GM21529 (cell line): ENCODE measurements at regions not wholly inside any gene's neighbourhood (a gene's known extent, or its start where the extent isn't known, plus 50 kb on each side); places are given as distances from the start of the nearest gene placed in this dataset.
"Not testable (repeated sequence)": the region's sequence is repeated elsewhere in the genome, so short reads cannot be mapped to it uniquely, and the experiment has no call there.

ENCODE experiments used
- ATAC-seq: cut with Tn5 transposase; IDR thresholded peaks from one replicate; pipeline ENCODE4 v1.9.1; 2021; ENCODE audit not compliant: unreplicated experiment

DNA sequence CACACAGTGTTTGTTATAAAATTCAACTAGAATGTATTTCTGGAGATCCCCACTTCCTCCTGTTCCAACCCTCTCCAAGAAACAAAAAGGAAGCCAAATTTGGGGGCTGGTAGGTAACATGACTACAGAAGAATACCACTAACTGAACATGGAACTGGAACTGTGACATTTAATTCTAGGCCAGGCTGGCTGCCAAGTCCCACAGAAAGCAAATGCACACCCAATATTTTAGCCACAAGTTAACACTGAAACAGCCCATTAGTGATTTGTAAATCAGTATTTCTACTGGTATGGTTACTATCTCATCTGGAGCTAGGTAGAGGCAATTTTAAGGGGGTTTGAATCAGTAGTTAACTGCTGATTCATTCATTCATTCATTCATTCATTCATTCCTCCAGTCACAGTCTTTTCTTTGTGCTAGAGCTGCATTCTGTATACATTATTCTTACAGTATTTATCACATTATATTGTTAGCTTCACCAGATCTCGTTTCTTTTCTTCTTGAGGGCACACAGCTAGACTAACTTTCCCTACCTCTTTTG, 131.7 kb upstream of the GDNF start:
- ATAC-seq, result no peak

DNA sequence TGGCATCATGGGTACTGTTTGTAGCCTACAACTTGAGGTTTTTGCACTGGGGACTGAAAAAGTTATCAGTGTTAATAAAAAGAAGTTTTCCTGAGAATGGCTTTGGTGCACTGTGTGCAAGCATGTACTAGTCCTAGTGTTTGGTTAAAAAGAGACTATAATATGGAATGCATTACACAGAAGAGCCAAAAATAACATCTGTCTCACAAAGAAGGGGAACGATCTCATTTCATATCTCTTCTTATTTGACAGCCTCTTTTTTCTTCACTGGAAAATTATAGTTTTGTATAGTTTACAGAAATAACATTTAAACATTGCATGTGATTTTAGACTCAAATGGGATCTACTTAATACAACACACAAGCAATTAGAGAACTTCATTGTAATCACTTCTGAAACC, 127.0 kb upstream of the GDNF start:
- ATAC-seq, result no peak

GRCh38 chr5:37966291-37966690, 126.5 kb upstream of the GDNF start:
- no peak for ATAC-seq

DNA sequence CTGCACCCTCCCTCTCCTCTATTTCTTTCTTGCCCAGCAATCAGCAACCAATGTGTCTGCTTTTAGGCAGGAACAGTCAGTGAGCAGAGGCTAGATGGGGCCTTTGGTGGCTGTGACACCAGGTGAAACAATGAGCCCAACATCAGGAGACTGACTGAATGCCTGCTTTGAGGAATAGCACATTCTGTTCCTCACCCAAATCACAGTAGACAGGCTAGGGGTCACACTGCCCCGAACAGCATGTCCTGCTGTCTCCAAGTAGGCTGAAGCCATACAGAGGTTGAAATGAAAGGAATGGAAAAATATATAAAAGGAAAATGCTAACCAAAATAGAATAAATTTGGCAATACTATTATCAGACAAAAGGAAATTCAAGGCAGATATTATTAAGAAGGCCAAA, 122.5 kb upstream of the GDNF start:
- no peak for ATAC-seq

GRCh38 chr5:37957218-37957617, 117.4 kb upstream of the GDNF start:
- no peak for ATAC-seq

DNA sequence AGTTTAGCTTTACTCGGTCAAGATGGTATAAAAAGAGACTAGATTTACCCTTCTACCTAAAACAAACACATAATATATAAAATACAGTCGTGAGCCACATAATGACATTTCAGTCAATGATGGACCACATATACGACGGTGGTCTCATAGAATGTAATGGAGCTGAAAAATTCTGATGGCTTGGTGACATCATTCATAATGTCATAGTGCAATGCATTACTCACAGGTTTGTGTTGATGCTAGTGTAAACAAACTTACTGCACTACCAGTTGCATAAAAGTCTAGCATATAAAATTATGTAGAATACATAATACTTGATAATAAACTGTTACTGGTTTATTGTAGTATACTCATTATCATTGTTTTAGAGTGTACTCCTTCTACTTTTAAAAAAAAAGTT, 115.9 kb upstream of the GDNF start:
- ATAC-seq, result no peak

GRCh38 chr5:37954561-37954960, 114.7 kb upstream of the GDNF start:
- ATAC-seq, result no peak

DNA sequence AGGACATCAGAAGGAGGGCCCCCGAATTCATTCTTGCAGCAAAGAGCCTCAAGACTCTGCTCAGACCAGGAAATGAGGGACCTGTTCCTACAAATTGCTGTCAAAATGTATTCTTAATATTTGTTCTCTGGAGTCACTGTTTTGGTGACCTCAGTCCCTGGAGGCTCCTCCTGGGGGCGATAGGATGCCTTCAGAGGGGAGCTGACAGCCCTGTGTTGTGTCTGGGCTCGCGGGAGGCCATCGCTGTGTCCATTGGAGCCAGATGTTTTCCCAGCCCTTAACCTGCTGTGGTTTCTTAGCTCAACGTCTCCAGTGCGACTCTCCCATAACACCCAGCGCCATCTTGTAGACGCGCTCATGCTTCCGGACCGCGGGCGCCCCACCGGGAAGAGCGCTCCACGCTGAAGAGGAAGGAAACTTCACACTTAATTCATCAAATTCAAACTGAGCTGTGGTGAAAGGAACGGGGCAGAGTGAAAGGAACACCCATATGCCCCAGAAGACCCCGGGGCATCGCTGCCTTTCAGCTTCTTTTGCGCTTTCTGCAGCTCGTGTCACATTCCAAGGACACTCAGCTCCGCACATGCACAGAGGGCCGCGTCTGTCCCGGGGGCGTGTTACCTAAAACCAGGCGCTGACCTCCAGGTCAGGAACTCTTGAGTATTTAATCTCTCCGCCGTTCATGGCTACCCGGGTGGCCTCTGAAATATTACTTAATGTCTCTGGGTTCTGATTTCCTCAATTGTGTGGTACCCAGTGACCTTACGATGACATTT, 112.3 kb upstream of the GDNF start:
- ATAC-seq, result no peak

GRCh38 chr5:37950436-37950835, 110.6 kb upstream of the GDNF start:
- ATAC-seq, result no peak

DNA sequence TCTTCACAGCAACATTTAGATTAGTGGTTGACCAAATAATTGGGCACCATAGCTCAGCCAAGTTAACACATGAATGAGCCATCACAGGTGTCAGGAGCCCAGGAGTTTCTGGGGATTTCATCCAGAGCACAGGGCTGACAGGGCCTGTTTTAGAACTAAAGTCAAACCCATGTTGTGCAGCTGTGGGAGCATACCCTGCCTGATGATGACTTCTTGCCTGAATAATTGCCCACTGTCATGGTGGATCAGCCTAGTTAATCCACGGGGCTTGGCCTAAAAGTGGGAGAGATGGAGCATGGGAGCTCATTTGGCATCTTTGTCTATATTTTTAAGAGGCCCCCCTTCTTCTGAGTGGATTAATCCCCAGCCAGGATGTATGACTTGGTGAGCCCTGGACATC, 105.6 kb upstream of the GDNF start:
- ATAC-seq, result no peak

GRCh38 chr5:37943136-37943535, 103.3 kb upstream of the GDNF start:
- ATAC-seq, result not testable (repeated sequence)

GRCh38 chr5:37940931-37941623, 101.2 kb upstream of the GDNF start:
- no peak for ATAC-seq

DNA sequence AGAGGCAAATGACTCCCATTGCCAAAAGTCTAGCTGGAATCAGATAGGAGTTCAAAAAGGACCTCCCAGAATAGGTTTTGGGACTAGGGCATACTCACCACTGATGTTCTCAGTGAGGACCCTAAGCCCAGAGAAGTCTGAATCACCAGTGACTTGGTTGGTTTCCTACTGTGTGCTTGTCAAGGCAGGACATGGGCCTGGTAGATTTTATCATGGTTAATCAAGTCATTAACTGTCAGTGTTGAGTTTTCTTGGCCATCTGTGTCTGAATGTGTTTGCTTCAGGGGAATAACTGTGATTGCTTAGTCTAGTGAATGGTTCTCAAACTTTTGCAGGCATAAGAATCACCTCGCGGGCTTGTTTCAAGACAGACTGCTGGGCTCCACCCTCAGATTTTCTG, 99.0 kb upstream of the GDNF start:
- ATAC-seq, result no peak

DNA sequence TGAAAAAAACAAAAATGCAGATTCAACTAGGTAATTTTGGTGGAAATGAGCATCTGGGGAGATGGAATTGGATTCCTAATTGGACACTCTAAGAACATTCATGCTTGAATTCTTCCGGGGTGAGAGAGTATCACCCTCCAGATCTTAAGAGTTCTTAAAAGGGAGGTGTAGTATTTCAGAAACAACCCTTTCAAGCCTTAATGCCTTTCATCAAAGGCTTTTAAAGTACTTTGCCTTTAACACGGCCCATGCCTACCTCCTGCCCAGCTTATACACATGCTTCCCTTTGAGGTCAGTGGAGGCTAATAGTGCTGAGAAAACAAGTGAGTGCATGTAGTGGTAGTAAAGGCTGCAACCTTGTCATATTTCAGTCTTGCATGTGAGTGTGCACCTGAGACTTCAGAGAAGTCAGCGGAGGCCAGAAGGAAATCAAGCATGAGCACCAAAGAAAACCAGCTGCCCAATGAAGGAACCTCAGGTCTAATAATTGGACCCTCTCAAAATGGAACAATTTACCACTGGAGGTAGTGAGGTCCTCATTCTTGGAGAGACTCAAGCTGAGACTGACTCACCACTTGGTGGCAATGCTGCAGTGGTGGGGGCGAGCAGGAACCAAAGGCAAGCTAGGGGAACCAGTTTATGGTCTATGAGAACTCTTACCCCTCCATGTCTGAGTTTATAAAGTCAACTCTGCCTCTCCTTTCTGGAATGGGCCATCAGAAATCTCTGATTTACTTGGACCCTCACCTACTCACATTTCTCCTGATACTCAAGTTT, 98.4 kb upstream of the GDNF start:
- ATAC-seq, result no peak

GRCh38 chr5:37936091-37936490, 96.2 kb upstream of the GDNF start:
- ATAC-seq, result no peak

DNA sequence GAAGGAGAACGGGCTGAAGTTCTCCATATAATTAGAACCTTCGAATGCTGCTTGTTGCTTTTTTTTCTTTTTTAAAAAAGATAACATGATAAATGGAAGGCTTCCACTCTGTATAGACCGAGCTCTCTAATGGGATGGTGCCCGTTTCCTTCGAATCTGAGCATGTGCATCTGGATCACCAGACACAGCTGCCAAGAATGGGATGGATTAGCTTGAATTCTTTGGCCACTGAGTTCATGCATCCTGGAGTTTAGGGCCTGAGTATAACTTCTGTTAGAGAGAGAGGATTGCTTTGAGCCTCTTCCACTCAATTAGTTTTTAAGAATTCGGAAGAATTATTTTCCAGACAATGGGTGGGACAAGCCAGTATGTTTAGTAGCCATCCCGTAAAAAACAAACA, 93.7 kb upstream of the GDNF start:
- ATAC-seq, result no peak

- ATAC-seq, result no peak
These were observed 92.6 kb upstream of the GDNF start for GRCh38 chr5:37932450-37932849.

- no peak for ATAC-seq
These were observed 91.7 kb upstream of the GDNF start for GRCh38 chr5:37931541-37931940.

DNA sequence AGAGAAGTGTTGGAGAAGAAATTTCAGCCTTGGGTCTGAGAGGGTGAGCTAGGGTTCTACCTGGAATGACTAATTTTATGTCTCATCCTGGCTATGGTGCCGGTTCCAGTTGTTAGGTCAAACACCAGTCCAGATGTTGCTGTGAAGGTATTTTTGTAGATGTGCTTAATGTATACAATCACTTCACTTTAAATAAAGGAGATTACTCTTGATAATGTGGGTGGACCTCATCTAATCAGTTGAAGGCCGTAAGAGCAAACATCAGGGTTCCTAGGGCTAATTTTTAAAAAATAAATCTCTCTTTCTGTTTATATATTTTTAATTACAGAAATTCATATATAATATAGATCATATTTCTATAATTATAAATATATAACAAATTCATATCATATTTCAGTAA, 90.5 kb upstream of the GDNF start:
- ATAC-seq, result no peak

DNA sequence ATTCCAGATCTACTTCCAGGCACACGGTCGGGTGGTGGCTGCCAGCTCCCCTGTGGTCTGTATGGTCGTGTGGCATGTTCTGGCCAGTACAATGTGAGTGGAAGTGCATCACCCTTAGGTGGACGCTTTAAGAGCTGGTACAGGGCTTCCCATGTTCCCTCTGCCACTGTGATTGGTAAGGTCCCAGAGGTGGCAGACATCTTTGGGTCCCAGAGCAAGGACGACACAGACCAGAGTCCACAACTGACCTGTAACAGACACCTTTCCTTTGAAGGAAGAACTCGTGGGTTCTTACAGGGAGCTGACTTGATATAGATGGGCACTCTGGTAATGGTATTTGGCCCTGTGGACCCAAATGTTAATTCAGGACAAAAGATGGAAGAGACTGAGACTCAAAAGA, 90.0 kb upstream of the GDNF start:
- no peak for ATAC-seq

GRCh38 chr5:37927753-37928152, 87.9 kb upstream of the GDNF start:
- not testable (repeated sequence) for ATAC-seq

DNA sequence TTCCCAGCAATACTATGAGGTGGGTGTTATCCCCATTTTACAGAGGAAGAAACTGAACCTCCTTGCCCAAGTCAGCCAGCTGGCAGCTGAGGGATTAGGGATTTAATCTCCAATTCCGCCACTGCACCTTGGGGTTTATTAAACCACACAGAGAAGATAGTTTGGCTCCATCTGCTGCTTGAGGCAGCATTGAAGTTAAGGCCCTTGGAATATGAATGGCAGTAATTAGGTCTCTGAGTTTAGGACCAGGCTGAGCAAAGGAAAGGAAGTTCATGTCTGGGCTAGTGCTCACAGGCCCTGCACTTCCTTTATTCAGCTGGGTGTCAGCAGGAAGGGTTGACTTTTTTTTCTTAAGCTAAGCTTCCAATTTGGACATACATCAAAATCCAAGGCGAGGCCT, 86.9 kb upstream of the GDNF start:
- ATAC-seq, result no peak
